HL-60 (cell line): ENCODE measurements at regions not wholly inside any gene's neighbourhood (a gene's known extent, or its start where the extent isn't known, plus 50 kb on each side); places are given as distances from the start of the nearest gene placed in this dataset.

Experiments
- DNase-seq, 2 experiments: peaks; one replicate each; pipeline ENCODE4 v3.0.0-alpha.2; 2010 to 2020; ENCODE audit warnings: low read depth in 1 of 2, low spot score in 1 of 2
- H3K27ac ChIP-seq: fragments of 250-450 bp; sonication (Bioruptor Pico); replicated peaks from 2 replicates; pipeline ENCODE4 v1.5.1; 2020; ENCODE audit warnings: mild to moderate bottlenecking, moderate library complexity
- H3K27me3 ChIP-seq: fragments of 250-450 bp; sonication (Bioruptor Pico); 2 replicates; pipeline ENCODE4 v1.5.1; 2021; ENCODE audit warnings: mild to moderate bottlenecking, moderate library complexity; ENCODE audit not compliant: insufficient read depth, poor library complexity, severe bottlenecking
- H3K4me3 ChIP-seq: replicated peaks from 2 replicates; pipeline ENCODE4 v1.5.1; 2011; ENCODE audit warnings: mild to moderate bottlenecking, control low read depth, low read length; ENCODE audit not compliant: insufficient read depth
- CTCF ChIP-seq: IDR thresholded peaks from one replicate; pipeline ENCODE4 v1.5.1; 2011; ENCODE audit warnings: low read length, control low read depth, inconsistent platforms; ENCODE audit not compliant: insufficient read depth
- GABPA ChIP-seq: IDR thresholded peaks from 2 replicates; pipeline ENCODE4 v1.6.1; 2012; ENCODE audit warnings: low read depth
- POLR2AphosphoS5 ChIP-seq: IDR thresholded peaks from 2 replicates; pipeline ENCODE4 v1.6.1; 2012; ENCODE audit warnings: low read depth
- REST ChIP-seq: IDR thresholded peaks from 2 replicates; pipeline ENCODE4 v1.6.1; 2012; ENCODE audit warnings: low read depth; ENCODE audit not compliant: insufficient replicate concordance
- SPI1 ChIP-seq: IDR thresholded peaks from 2 replicates; pipeline ENCODE4 v1.6.1; 2012; ENCODE audit warnings: low read depth, mild to moderate bottlenecking, borderline replicate concordance

GRCh38 chr2:38185012-38185491 lies 109.1 kb upstream of the CYP1B1 start:
- DNase-seq = no peak
- no peak for TF ChIP-seq GABPA
- TF ChIP-seq POLR2AphosphoS5 = no peak
- no peak for TF ChIP-seq REST
- TF ChIP-seq CTCF = no peak
- TF ChIP-seq SPI1 = no peak
- H3K4me3 ChIP-seq = no peak overlapping the region
- no peaks in the 10 kb centered on the region for H3K27me3 ChIP-seq
- no peak overlapping the region for H3K27ac ChIP-seq

GRCh38 chr2:38182492-38183003 lies 106.6 kb upstream of the CYP1B1 start:
- H3K27me3 ChIP-seq = no peaks in the 10 kb centered on the region
- no peak overlapping the region for H3K4me3 ChIP-seq
- H3K27ac ChIP-seq = no peak overlapping the region
- no peak for DNase-seq
- TF ChIP-seq REST = no peak
- TF ChIP-seq SPI1 = no peak
- no peak for TF ChIP-seq CTCF
- TF ChIP-seq POLR2AphosphoS5 = no peak
- no peak for TF ChIP-seq GABPA

- no peak overlapping the region for H3K27ac ChIP-seq
- H3K4me3 ChIP-seq = no peak overlapping the region
- DNase-seq = no peak
Measured at GRCh38 chr2:38181806-38182491, 106.0 kb upstream of the CYP1B1 start.

More at GRCh38 chr2:38181806-38182491, 106.0 kb upstream of the CYP1B1 start:
- TF ChIP-seq SPI1 (no peak), GABPA (no peak), POLR2AphosphoS5 (no peak), CTCF (no peak), REST (no peak)
- H3K27me3 ChIP-seq = no peaks in the 10 kb centered on the region
